ENCODE measurements at regions not wholly inside any gene's neighbourhood (a gene's known extent, or its start where the extent isn't known, plus 50 kb on each side); places are given as distances from the start of the nearest gene placed in this dataset.

DNA sequence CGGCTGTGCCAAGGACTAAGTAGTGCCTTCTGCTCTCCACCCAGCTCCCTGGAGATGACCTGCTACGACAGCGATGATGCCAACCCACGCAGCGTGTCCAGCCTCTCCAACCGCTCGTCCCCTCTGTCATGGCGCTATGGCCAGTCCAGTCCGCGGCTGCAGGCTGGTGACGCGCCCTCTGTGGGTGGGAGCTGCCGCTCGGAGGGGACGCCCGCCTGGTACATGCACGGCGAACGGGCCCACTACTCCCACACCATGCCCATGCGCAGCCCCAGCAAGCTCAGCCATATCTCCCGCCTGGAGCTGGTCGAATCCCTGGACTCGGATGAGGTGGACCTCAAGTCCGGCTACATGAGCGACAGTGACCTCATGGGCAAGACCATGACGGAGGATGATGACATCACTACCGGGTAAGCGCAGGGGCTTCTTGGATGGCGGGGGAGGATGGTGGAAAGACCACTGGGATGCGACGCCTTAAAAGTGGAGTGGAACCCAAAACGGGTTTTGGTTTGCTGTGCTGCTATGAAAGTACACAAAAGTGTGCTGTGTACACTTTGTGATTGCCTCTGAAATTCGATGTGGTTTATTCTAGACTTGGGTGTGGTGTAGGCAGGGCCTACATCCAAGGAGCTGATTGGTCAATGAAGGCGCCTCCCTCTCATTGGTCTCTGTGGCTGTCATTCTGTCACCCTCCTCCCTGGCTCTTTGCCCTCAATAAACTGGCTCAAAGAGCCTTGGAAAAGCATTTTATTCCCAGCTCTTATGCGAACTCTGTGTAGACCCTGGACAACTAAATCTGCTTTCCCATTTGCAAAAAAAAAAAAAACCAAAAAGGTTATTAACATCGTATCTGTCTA, 110.4 kb upstream of the IPO9 start:
- Histone ChIP-seq H3K9me3 (ENCODE audit: low read length) (no peaks in the 10 kb centered on the region), H4K20me1 (ENCODE audit: insufficient read depth) (peaks cover 4% of the 10 kb centered on the region), H2AFZ (ENCODE audit: low read depth, low read length) (no peak overlapping the region), H3K9ac (ENCODE audit: low read length) (no peak overlapping the region), H3F3A (ENCODE audit: insufficient read depth, low read length, poor library complexity, severe bottlenecking) (peaks cover 3% of the 10 kb centered on the region), H3K27ac (ENCODE audit: low read length) (no peak overlapping the region), H3K4me3 (ENCODE audit: low read length) (no peak overlapping the region), H3K9me2 (ENCODE audit: insufficient read depth, low read length) (no peaks in the 10 kb centered on the region), H3K4me2 (ENCODE audit: low read length) (no peak overlapping the region), H3K27me3 (ENCODE audit: insufficient read depth, low read depth, low read length) (no peaks in the 10 kb centered on the region), H3K79me2 (replicated peaks; ENCODE audit: insufficient read depth, low read length) (peaks cover 33% of the 10 kb centered on the region), H3K36me3 (ENCODE audit: insufficient read depth, low read length) (no peaks in the 10 kb centered on the region)
- TF ChIP-seq TAF1 (IDR thresholded peaks at IDR 0.05; ENCODE audit: low read depth): no peak
- no peak for TF ChIP-seq SMC3 (conservative IDR thresholded peaks at IDR 0.05; ENCODE audit: poor library complexity)
- no peak for TF ChIP-seq MXI1 (conservative IDR thresholded peaks at IDR 0.05; ENCODE audit: poor library complexity, severe bottlenecking)
- TF ChIP-seq RAD21 (conservative IDR thresholded peaks at IDR 0.05): no peak
- TF ChIP-seq POLR2AphosphoS5 (IDR thresholded peaks at IDR 0.05): no peak
- TF ChIP-seq, protein P1, sequence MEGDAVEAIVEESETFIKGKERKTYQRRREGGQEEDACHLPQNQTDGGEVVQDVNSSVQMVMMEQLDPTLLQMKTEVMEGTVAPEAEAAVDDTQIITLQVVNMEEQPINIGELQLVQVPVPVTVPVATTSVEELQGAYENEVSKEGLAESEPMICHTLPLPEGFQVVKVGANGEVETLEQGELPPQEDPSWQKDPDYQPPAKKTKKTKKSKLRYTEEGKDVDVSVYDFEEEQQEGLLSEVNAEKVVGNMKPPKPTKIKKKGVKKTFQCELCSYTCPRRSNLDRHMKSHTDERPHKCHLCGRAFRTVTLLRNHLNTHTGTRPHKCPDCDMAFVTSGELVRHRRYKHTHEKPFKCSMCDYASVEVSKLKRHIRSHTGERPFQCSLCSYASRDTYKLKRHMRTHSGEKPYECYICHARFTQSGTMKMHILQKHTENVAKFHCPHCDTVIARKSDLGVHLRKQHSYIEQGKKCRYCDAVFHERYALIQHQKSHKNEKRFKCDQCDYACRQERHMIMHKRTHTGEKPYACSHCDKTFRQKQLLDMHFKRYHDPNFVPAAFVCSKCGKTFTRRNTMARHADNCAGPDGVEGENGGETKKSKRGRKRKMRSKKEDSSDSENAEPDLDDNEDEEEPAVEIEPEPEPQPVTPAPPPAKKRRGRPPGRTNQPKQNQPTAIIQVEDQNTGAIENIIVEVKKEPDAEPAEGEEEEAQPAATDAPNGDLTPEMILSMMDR (IDR thresholded peaks at IDR 0.05; ENCODE audit: poor library complexity, severe bottlenecking): no peak
- TF ChIP-seq EP300 (conservative IDR thresholded peaks at IDR 0.05; ENCODE audit: poor library complexity, severe bottlenecking): no peak
- no peak for TF ChIP-seq REST (IDR thresholded peaks at IDR 0.05; ENCODE audit: borderline replicate concordance)
- no peak for TF ChIP-seq EZH2 (IDR thresholded peaks at IDR 0.05; ENCODE audit: borderline replicate concordance, insufficient read depth, low read length, poor library complexity, severe bottlenecking)

DNA sequence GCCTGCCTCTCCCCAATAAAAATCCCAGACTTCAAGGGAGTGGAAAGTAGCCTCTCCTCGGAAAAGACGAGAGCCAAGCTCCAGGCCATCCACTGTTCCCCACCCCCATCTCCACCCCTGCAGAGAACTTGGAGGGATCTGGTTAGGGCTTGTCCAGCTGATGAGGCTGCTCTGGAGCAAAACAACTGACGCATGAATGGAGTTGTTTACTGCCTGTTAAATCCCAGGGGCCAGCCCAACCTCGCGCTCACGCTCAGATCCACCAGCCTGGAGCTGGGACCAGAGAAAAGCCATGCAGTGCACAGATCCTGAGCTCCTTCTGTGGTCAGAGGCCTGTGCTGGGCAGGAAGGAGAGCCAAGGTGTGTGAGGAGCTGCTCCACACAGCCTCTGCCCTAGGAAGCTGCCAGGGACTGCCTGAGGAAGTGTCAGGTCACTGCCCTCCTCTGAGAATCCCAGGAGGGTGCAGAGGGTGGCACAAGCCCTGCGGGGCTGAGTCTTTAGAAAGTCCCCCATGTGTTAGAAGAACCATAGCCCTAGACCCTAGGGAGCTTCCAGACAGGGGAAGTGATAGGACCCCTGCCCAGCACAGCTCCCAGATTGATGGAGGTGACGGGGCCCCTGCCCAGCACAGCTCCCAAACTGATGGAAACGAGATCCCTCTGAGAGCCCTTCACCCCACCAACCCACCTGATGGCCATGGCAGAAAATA, 109.0 kb upstream of the IPO9 start:
- H3K4me2 ChIP-seq (ENCODE audit: low read length): no peak overlapping the region
- no peaks in the 10 kb centered on the region for H3K9me3 ChIP-seq (ENCODE audit: low read length)
- H3K36me3 ChIP-seq (ENCODE audit: insufficient read depth, low read length): no peaks in the 10 kb centered on the region
- H3K27me3 ChIP-seq (ENCODE audit: insufficient read depth, low read depth, low read length): no peaks in the 10 kb centered on the region
- H3K79me2 ChIP-seq (replicated peaks; ENCODE audit: insufficient read depth, low read length): peaks cover 46% of the 10 kb centered on the region
- peaks cover 3% of the 10 kb centered on the region for H3F3A ChIP-seq (ENCODE audit: insufficient read depth, low read length, poor library complexity, severe bottlenecking)
- no peak overlapping the region for H2AFZ ChIP-seq (ENCODE audit: low read depth, low read length)
- H4K20me1 ChIP-seq (ENCODE audit: insufficient read depth): no peaks in the 10 kb centered on the region
- H3K4me3 ChIP-seq (ENCODE audit: low read length): no peak overlapping the region
- no peak overlapping the region for H3K9ac ChIP-seq (ENCODE audit: low read length)
- no peak for TF ChIP-seq MXI1 (conservative IDR thresholded peaks at IDR 0.05; ENCODE audit: poor library complexity, severe bottlenecking)
- no peak for TF ChIP-seq POLR2AphosphoS5 (IDR thresholded peaks at IDR 0.05)
- TF ChIP-seq EZH2 (IDR thresholded peaks at IDR 0.05; ENCODE audit: borderline replicate concordance, insufficient read depth, low read length, poor library complexity, severe bottlenecking): no peak
- H3K9me2 ChIP-seq (ENCODE audit: insufficient read depth, low read length): no peaks in the 10 kb centered on the region
- H3K27ac ChIP-seq (ENCODE audit: low read length): no peak overlapping the region
